C1 segment of cervical spinal cord (tissue), 14 donors: ENCODE measurements at regions not wholly inside any gene's neighbourhood (a gene's known extent, or its start where the extent isn't known, plus 50 kb on each side); places are given as distances from the start of the nearest gene placed in this dataset.
"Not testable (repeated sequence)": the region's sequence is repeated elsewhere in the genome, so short reads cannot be mapped to it uniquely, and the experiment has no call there.

Experiments used
- DNase-seq, 14 donors: peaks; one replicate each; lab custom pipeline; 2025; lab: John Stamatoyannopoulos, UW

- not testable (repeated sequence) for DNase-seq
Measured at GRCh38 chr3:90202931-90203330, 1095.5 kb downstream of the EPHA3 start.

DNA sequence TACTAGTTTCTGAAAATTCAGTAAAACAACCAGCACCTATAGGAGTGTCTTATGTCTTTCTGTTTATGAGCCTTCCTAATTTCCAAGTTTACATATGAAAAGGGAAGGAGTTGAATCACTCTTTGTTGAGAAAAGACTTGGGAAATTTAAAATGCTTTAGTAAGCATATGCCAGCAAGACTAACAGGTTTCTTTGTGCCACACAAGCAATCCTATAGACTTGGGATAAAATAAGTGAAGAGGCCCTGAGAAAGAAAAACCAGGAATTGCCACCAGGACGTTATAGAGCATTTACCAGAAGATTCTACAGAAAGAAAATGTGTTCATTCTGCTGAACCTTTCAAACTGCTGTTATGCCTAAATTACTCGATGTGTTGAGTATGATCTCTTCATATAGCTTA lies 1099.1 kb downstream of the EPHA3 start:
- DNase-seq = not testable (repeated sequence)

DNA sequence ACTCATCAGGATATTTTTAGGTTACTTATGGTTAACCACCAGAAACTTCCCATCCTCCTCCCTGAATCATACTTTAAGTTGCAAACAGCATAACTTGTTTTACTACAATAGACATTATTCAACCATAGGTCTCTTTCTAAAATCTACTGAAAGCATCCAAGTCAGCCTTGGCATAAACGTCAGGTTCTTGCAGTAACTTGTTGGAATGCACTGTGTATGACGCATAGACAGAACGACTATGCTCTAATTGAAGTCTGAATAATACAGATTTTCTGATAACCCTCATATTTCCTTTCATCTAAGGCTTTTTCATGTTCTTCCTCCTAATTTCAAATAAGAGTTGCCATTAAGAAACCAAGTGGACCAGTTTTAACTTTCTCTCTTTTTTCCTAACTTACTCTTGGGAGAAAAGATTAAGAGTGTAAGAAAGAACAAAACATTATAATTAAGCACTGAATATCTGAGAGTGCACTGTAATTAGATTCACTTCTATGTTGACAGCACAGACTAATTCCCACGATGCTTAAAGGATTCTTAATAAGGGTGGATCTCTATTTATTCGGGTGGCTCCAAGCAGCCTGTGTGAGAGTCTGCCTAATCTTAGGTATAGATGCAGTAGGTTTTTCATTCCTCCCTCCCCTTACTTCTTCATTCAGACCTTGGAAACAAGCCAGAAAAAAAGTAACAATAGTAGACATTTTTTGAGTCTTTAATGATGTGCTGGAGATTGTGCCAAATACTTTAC lies 1100.1 kb downstream of the EPHA3 start:
- not testable (repeated sequence) for DNase-seq

DNA sequence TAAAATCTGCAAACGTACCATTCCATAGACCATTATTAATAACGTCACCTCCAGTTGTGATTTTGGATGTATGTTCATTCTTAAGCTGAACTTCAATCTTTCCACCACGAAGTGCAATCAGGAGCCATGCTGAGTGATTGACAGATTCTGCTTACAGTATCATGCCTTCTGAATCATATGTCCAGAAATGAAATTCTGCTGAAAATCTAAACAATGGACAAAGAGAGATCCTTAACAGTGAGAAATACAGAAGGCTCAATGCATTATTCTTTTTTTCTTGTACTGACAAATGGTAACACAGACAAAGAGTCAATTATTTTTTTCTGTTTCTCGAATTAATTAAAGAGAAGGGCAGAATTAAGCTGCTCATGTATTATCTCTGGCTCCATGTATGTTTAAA lies 1114.5 kb downstream of the EPHA3 start:
- no peak for DNase-seq

DNA sequence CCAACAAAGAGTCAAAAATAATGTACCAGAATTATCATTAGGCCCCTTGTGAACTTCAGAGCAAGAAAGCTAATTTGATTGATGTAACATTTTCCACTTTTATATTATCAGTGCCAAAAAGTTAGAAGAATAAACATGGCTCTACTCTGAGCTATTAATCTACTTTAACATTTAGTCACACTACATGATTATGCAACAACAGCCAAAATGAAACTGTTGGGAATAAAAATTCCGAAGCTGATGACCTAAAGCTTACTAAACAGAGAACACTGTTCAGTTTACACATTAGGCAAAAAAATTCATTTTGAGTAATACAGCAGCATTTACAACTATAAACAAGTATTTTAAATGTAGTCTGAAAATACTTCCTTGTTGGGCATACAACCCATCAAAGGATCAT lies 1134.1 kb downstream of the EPHA3 start:
- DNase-seq = no peak

DNA sequence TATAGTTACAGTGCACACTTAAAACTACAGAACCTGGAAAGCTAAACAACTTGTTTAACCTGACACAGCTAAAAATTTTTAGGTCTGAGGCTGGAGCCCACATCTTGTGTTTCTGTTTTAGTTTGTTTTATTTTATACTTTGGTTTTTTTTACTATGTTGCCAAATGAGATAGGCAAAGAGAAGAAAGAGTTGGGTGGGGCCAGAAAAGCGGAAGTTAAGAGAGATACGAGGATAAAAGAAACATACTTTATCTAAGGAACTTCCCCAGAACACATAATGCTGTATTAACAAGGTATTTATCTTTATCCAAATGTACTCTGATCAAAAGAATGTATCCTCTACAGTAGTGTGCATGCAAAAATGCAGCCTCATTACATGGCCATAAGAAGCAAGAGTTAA lies 1145.7 kb downstream of the EPHA3 start:
- no peak for DNase-seq

GRCh38 chr3:90261481-90262433 lies 1154.3 kb downstream of the EPHA3 start:
- no peak for DNase-seq
